CD4-positive, alpha-beta memory T cell (primary cell): ENCODE measurements at regions not wholly inside any gene's neighbourhood (a gene's known extent, or its start where the extent isn't known, plus 50 kb on each side); places are given as distances from the start of the nearest gene placed in this dataset.

Source experiments
- CTCF ChIA-PET: fragments of 350-600 bp; sonication (Branson Sonifier 250); formaldehyde crosslinking; loops from one replicate; lab custom pipeline; 2021; ENCODE audit warnings: inconsistent platforms; ENCODE audit not compliant: partially characterized antibody; lab: Charles Lee
- POLR2A ChIA-PET: fragments of 350-600 bp; sonication (Branson Sonifier 250); formaldehyde crosslinking; loops from one replicate; lab custom pipeline; 2021; ENCODE audit not compliant: partially characterized antibody; lab: Charles Lee
- DNase-seq, 5 donors: peaks; one replicate each; pipeline versions ENCODE4 v3.0.0 to v3.0.0-alpha.2; 2020 to 2022; ENCODE audit warnings: mixed read lengths in 1 of 5
- H3K27ac ChIP-seq: one replicate; pipeline ENCODE4 v1.7.0; 2013; ENCODE audit warnings: low read depth, low read length
- H3K27me3 ChIP-seq: 2 replicates; pipeline ENCODE4 v1.7.0; 2013; ENCODE audit warnings: mild to moderate bottlenecking, low read length, moderate library complexity; ENCODE audit not compliant: insufficient read depth
- H3K36me3 ChIP-seq: 2 replicates; pipeline ENCODE4 v1.7.0; 2013; ENCODE audit warnings: mild to moderate bottlenecking, low read length, moderate library complexity; ENCODE audit not compliant: insufficient read depth
- H3K4me1 ChIP-seq: 2 replicates; pipeline ENCODE4 v1.7.0; 2013; ENCODE audit warnings: mild to moderate bottlenecking, low read length, moderate library complexity; ENCODE audit not compliant: insufficient read depth
- H3K4me3 ChIP-seq, 2 donors: one replicate each; pipeline ENCODE4 v1.7.0; 2013; ENCODE audit warnings: low read length in 2 of 2, mild to moderate bottlenecking in 1 of 2
- H3K9me3 ChIP-seq, 2 donors: one replicate each; pipeline ENCODE4 v1.7.0; 2013; ENCODE audit warnings: low read length in 2 of 2, control low read depth in 1 of 2; ENCODE audit not compliant: control insufficient read depth in 1 of 2
- H3K27ac Mint-ChIP-seq, 7 donors: one replicate each; pipeline ENCODE4 v1.8.0; 2020 to 2021; ENCODE audit warnings: mixed read lengths in 7 of 7, mild to moderate bottlenecking in 6 of 7, inconsistent platforms in 3 of 7, moderate library complexity in 3 of 7
- H3K27me3 Mint-ChIP-seq, 2 donors: one replicate each; pipeline ENCODE4 v1.8.0; 2020 to 2021; ENCODE audit warnings: mixed read lengths in 2 of 2
- H3K36me3 Mint-ChIP-seq, 2 donors: one replicate each; pipeline ENCODE4 v1.8.0; 2020 to 2021; ENCODE audit warnings: mixed read lengths in 2 of 2, inconsistent platforms in 1 of 2, mild to moderate bottlenecking in 1 of 2
- H3K4me1 Mint-ChIP-seq, 4 donors: one replicate each; pipeline ENCODE4 v1.8.0; 2020 to 2021; ENCODE audit warnings: mixed read lengths in 4 of 4, mild to moderate bottlenecking in 1 of 4
- H3K4me3 Mint-ChIP-seq, 8 donors: one replicate each; pipeline ENCODE4 v1.8.0; 2020 to 2021; ENCODE audit warnings: mixed read lengths in 8 of 8, mild to moderate bottlenecking in 7 of 8, moderate library complexity in 6 of 8, inconsistent platforms in 3 of 8
- H3K9me3 Mint-ChIP-seq, 8 donors: one replicate each; pipeline ENCODE4 v1.8.0; 2020 to 2021; ENCODE audit warnings: mixed read lengths in 8 of 8, mild to moderate bottlenecking in 5 of 8, inconsistent platforms in 3 of 8, moderate library complexity in 1 of 8
- intact Hi-C: fragments of 100-400 bp; cut with micrococcal nuclease; formaldehyde crosslinking; loops from one replicate; pipeline ENCODE4 v1.15.1; 2023

GRCh38 chrX:129015381-129015780 is 507.9 kb downstream of the SMARCA1 start:
- CTCF ChIA-PET, result no interaction called here
- Mint-ChIP-seq H3K9me3 (no peaks in the 10 kb centered on the region), H3K27me3 (no peaks in the 10 kb centered on the region), H3K4me1 (no peaks in the 10 kb centered on the region), H3K36me3 (no peaks in the 10 kb centered on the region), H3K4me3 (no peak overlapping the region), H3K27ac (no peak overlapping the region)
- Histone ChIP-seq H3K9me3 (no peaks in the 10 kb centered on the region), H3K4me3 (no peak overlapping the region), H3K27me3 (no peaks in the 10 kb centered on the region), H3K36me3 (no peaks in the 10 kb centered on the region), H3K27ac (no peak overlapping the region), H3K4me1 (no peaks in the 10 kb centered on the region)
- POLR2A ChIA-PET, result no interaction called here
- intact Hi-C loops, result no loop called here
- no peak for DNase-seq

- no peak overlapping the region for H3K27ac Mint-ChIP-seq
- Histone ChIP-seq H3K9me3 (no peaks in the 10 kb centered on the region), H3K4me3 (no peak overlapping the region), H3K27me3 (no peaks in the 10 kb centered on the region), H3K27ac (no peak overlapping the region), H3K36me3 (no peaks in the 10 kb centered on the region), H3K4me1 (no peaks in the 10 kb centered on the region)
- CTCF ChIA-PET, result no interaction called here
- no peaks in the 10 kb centered on the region for H3K4me1 Mint-ChIP-seq
- no peak overlapping the region for H3K4me3 Mint-ChIP-seq
- DNase-seq, result no peak
- no peaks in the 10 kb centered on the region for H3K9me3 Mint-ChIP-seq
- POLR2A ChIA-PET, result no interaction called here
- H3K36me3 Mint-ChIP-seq, result no peaks in the 10 kb centered on the region
- H3K27me3 Mint-ChIP-seq, result no peaks in the 10 kb centered on the region
- intact Hi-C loops, result no loop called here
Observed at GRCh38 chrX:129013574-129013973, 509.7 kb downstream of the SMARCA1 start.

GRCh38 chrX:129007631-129008030 is 515.7 kb downstream of the SMARCA1 start:
- Mint-ChIP-seq H3K36me3 (no peaks in the 10 kb centered on the region), H3K9me3 (peaks cover 0 to 2% (median 0%) of the 10 kb centered on the region in 8 donors), H3K27me3 (no peaks in the 10 kb centered on the region), H3K4me3 (no peak overlapping the region), H3K27ac (no peak overlapping the region), H3K4me1 (no peaks in the 10 kb centered on the region)
- ChIA-PET CTCF (no interaction called here), POLR2A (no interaction called here)
- intact Hi-C loops, result no loop called here
- no peaks in the 10 kb centered on the region for H3K9me3 ChIP-seq
- no peak overlapping the region for H3K4me3 ChIP-seq
- no peaks in the 10 kb centered on the region for H3K4me1 ChIP-seq
- H3K36me3 ChIP-seq, result no peaks in the 10 kb centered on the region
- no peak for DNase-seq
- H3K27me3 ChIP-seq, result no peaks in the 10 kb centered on the region
- H3K27ac ChIP-seq, result no peak overlapping the region

- no peak overlapping the region for H3K4me3 Mint-ChIP-seq
- intact Hi-C loops, result no loop called here
- CTCF ChIA-PET, result no interaction called here
Observed at GRCh38 chrX:129006491-129006890, 516.8 kb downstream of the SMARCA1 start.

GRCh38 chrX:129000797-129001196 is 522.5 kb downstream of the SMARCA1 start:
- POLR2A ChIA-PET, result no interaction called here
- H3K36me3 ChIP-seq, result no peaks in the 10 kb centered on the region
- H3K27ac ChIP-seq, result no peak overlapping the region
- H3K27me3 ChIP-seq, result no peaks in the 10 kb centered on the region
- Mint-ChIP-seq H3K27ac (peak overlapping the region in 1 of 7 donors; percentile 47), H3K4me1 (no peaks in the 10 kb centered on the region), H3K4me3 (no peak overlapping the region), H3K9me3 (peaks cover 0 to 6% (median 0%) of the 10 kb centered on the region in 8 donors), H3K27me3 (no peaks in the 10 kb centered on the region), H3K36me3 (no peaks in the 10 kb centered on the region)
- no peaks in the 10 kb centered on the region for H3K4me1 ChIP-seq
- no peak overlapping the region for H3K4me3 ChIP-seq
- no peaks in the 10 kb centered on the region for H3K9me3 ChIP-seq
- CTCF ChIA-PET, result no interaction called here
- no peak for DNase-seq
- intact Hi-C loops, result no loop called here

More at GRCh38 chrX:129006491-129006890, 516.8 kb downstream of the SMARCA1 start:
- Mint-ChIP-seq H3K4me1 (no peaks in the 10 kb centered on the region), H3K9me3 (peaks cover 0 to 5% (median 0%) of the 10 kb centered on the region in 8 donors), H3K27me3 (no peaks in the 10 kb centered on the region), H3K36me3 (no peaks in the 10 kb centered on the region), H3K27ac (no peak overlapping the region)
- H3K27ac ChIP-seq, result no peak overlapping the region
- H3K4me3 ChIP-seq, result no peak overlapping the region
- H3K9me3 ChIP-seq, result no peaks in the 10 kb centered on the region
- no peak for DNase-seq
- H3K27me3 ChIP-seq, result no peaks in the 10 kb centered on the region
- H3K4me1 ChIP-seq, result no peaks in the 10 kb centered on the region
- POLR2A ChIA-PET, result no interaction called here
- H3K36me3 ChIP-seq, result no peaks in the 10 kb centered on the region

GRCh38 chrX:129000018-129000417 is 523.3 kb downstream of the SMARCA1 start:
- intact Hi-C loops, result no loop called here
- ChIA-PET CTCF (no interaction called here), POLR2A (no interaction called here)
- Mint-ChIP-seq H3K27ac (no peak overlapping the region), H3K27me3 (no peaks in the 10 kb centered on the region), H3K36me3 (no peaks in the 10 kb centered on the region), H3K4me1 (no peaks in the 10 kb centered on the region), H3K9me3 (peaks cover 0 to 6% (median 0%) of the 10 kb centered on the region in 8 donors), H3K4me3 (no peak overlapping the region)
- no peak for DNase-seq
- Histone ChIP-seq H3K4me1 (no peaks in the 10 kb centered on the region), H3K27me3 (no peaks in the 10 kb centered on the region), H3K27ac (no peak overlapping the region), H3K4me3 (no peak overlapping the region), H3K36me3 (no peaks in the 10 kb centered on the region), H3K9me3 (no peaks in the 10 kb centered on the region)

- Histone ChIP-seq H3K4me3 (no peak overlapping the region), H3K27ac (no peak overlapping the region), H3K9me3 (no peaks in the 10 kb centered on the region), H3K4me1 (no peaks in the 10 kb centered on the region), H3K36me3 (no peaks in the 10 kb centered on the region), H3K27me3 (no peaks in the 10 kb centered on the region)
- Mint-ChIP-seq H3K4me1 (no peaks in the 10 kb centered on the region), H3K27ac (no peak overlapping the region), H3K36me3 (no peaks in the 10 kb centered on the region), H3K4me3 (no peak overlapping the region), H3K9me3 (peaks cover 0 to 12% (median 5%) of the 10 kb centered on the region in 8 donors), H3K27me3 (no peaks in the 10 kb centered on the region)
- CTCF ChIA-PET, result no interaction called here
- POLR2A ChIA-PET, result no interaction called here
- DNase-seq, result no peak
- intact Hi-C loops, result no loop called here
Observed at GRCh38 chrX:128992107-128992971, 531.0 kb downstream of the SMARCA1 start.
